Activated T-cell treated with anti-CD3 and anti-CD28 coated beads, Interleukin-2, amount 50 U/mL, for 4 hours (primary cell): ENCODE measurements at regions not wholly inside any gene's neighbourhood (a gene's known extent, or its start where the extent isn't known, plus 50 kb on each side); places are given as distances from the start of the nearest gene placed in this dataset.

ENCODE experiments used
- ATAC-seq, 2 donors: fragments of 200-7000 bp; cut with Tn5 transposase; one replicate each; pipeline ENCODE4 v1.10.0; 2021
- DNase-seq: peaks from one replicate; pipeline ENCODE4 v3.0.0-alpha.2; 2020
- H3K27me3 Mint-ChIP-seq: one replicate; pipeline ENCODE4 v1.8.0; 2021; ENCODE audit warnings: low read depth, mixed read lengths
- H3K36me3 Mint-ChIP-seq: one replicate; pipeline ENCODE4 v1.8.0; 2022; ENCODE audit warnings: mixed read lengths; ENCODE audit not compliant: insufficient read depth
- H3K4me1 Mint-ChIP-seq: one replicate; pipeline ENCODE4 v1.8.0; 2021; ENCODE audit warnings: low read depth, mixed read lengths
- H3K4me3 Mint-ChIP-seq: one replicate; pipeline ENCODE4 v1.8.0; 2021; ENCODE audit warnings: mild to moderate bottlenecking, moderate library complexity, mixed read lengths
- H3K9me3 Mint-ChIP-seq: one replicate; pipeline ENCODE4 v1.8.0; 2021; ENCODE audit warnings: mixed read lengths

- H3K4me3 Mint-ChIP-seq = no peak overlapping the region
- no peaks in the 10 kb centered on the region for H3K4me1 Mint-ChIP-seq
- H3K9me3 Mint-ChIP-seq = no peaks in the 10 kb centered on the region
- DNase-seq (no peak), ATAC-seq (no peak)
- H3K27me3 Mint-ChIP-seq = peaks cover 1% of the 10 kb centered on the region
- H3K36me3 Mint-ChIP-seq = no peaks in the 10 kb centered on the region
Observed at GRCh38 chr6:104604685-104605084, 255.0 kb downstream of the HACE1 start.

DNA sequence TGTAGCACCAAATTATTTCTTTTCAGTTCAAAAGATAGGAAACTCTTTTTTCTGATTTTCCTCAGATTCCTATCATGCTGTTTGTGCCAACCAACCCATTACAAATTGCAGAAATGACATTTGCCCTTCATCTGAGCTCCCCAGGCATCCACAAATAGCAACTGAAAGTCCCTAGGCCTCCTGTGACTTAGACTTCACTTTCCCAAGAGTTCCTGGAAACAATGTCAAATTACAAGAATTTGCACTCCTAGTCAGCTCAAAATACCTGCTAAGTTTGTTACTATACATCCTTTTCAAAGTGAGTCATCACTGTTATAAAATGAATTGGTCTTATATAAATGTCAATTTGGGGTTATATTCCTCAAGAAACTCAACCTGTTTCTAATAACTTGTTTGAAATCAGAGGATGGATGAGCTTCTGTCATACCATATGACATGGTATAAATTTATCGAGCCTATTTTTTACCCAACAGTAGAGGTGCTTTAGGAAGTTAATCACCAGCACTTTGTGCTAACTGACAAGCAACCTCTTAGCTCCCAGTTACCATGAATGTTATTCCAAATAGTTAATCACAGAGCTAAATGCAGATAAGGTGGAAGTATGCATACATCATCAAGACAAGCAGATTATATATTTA, 256.5 kb downstream of the HACE1 start:
- H3K4me1 Mint-ChIP-seq = no peaks in the 10 kb centered on the region
- peak; percentile 51 to 56 for ATAC-seq
- DNase-seq = no peak
- H3K9me3 Mint-ChIP-seq = no peaks in the 10 kb centered on the region
- H3K36me3 Mint-ChIP-seq = no peaks in the 10 kb centered on the region
- no peak overlapping the region for H3K4me3 Mint-ChIP-seq
- H3K27me3 Mint-ChIP-seq = peaks cover 1% of the 10 kb centered on the region

DNA sequence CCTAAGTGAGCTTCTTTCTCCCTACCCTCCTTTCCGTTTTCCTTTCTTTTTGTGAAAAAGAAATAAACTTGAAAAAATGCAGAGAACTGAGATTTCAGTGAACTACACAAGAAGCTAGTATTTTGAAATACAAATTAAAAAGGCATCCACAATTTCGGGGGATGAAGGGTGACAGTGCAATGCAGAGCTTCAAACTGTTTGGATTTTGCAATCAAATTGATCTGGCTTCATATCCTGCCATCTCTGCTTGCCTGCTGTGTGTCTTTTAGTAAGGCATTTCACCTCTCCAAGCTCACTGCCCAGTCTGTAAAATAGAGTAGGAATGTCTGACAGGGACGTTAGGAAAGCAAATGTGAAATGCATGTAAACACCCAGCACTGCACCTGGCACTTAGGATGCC, 258.0 kb downstream of the HACE1 start:
- Mint-ChIP-seq H3K27me3 (no peaks in the 10 kb centered on the region), H3K9me3 (no peaks in the 10 kb centered on the region), H3K4me1 (no peaks in the 10 kb centered on the region), H3K36me3 (no peaks in the 10 kb centered on the region), H3K4me3 (no peak overlapping the region)
- DNase-seq (no peak), ATAC-seq (no peak)

GRCh38 chr6:104601131-104601651, 258.5 kb downstream of the HACE1 start:
- H3K27me3 Mint-ChIP-seq = peaks cover 2% of the 10 kb centered on the region
- no peaks in the 10 kb centered on the region for H3K4me1 Mint-ChIP-seq
- H3K4me3 Mint-ChIP-seq = no peak overlapping the region
- ATAC-seq = no peak
- no peaks in the 10 kb centered on the region for H3K36me3 Mint-ChIP-seq
- DNase-seq = no peak
- no peaks in the 10 kb centered on the region for H3K9me3 Mint-ChIP-seq

DNA sequence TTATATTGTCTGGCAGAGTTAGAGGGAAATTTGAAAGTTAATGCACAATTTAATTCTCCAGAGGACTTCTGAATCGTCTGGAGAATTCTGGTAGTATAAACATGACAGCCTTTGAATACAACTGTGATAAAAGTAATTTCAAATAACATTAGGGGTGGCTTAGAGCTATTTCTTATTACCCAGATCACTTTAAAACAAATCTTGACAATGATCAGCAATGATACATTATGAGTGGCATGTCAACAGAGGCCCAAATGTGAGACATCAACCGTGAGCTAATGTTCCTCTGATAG, 259.1 kb downstream of the HACE1 start:
- H3K4me3 Mint-ChIP-seq = no peak overlapping the region
- DNase-seq = no peak
- no peaks in the 10 kb centered on the region for H3K9me3 Mint-ChIP-seq
- no peaks in the 10 kb centered on the region for H3K36me3 Mint-ChIP-seq
- peaks cover 3% of the 10 kb centered on the region for H3K27me3 Mint-ChIP-seq
- no peak for ATAC-seq
- no peaks in the 10 kb centered on the region for H3K4me1 Mint-ChIP-seq

GRCh38 chr6:104599821-104600638, 259.7 kb downstream of the HACE1 start:
- Mint-ChIP-seq H3K27me3 (peaks cover 6% of the 10 kb centered on the region), H3K9me3 (no peaks in the 10 kb centered on the region), H3K36me3 (no peaks in the 10 kb centered on the region), H3K4me3 (no peak overlapping the region), H3K4me1 (no peaks in the 10 kb centered on the region)
- DNase-seq (no peak), ATAC-seq (no peak)

GRCh38 chr6:104597541-104598050, 262.1 kb downstream of the HACE1 start:
- no peaks in the 10 kb centered on the region for H3K4me1 Mint-ChIP-seq
- H3K4me3 Mint-ChIP-seq = no peak overlapping the region
- ATAC-seq = no peak
- no peaks in the 10 kb centered on the region for H3K9me3 Mint-ChIP-seq
- no peaks in the 10 kb centered on the region for H3K36me3 Mint-ChIP-seq
- peaks cover 12% of the 10 kb centered on the region for H3K27me3 Mint-ChIP-seq
- no peak for DNase-seq

DNA sequence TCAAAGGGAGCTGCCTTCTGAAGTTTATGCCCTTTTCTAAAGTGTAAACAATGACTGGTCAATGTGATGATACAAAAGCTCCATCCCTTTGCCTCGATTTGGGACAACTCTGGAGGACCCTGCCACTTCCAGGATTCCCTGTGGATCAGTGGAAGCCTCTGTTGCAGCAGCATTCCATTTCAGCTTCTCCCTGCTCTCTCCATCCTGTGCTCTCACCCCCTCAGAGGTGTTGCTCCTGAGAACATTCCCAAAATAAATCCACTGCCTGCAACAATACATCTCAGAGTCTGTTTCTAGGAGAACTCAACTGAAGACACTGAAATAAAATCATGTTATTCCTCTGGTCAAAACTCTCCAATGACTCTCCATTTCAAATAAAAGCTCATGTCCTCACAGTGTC, 263.6 kb downstream of the HACE1 start:
- H3K4me1 Mint-ChIP-seq = no peaks in the 10 kb centered on the region
- DNase-seq (no peak), ATAC-seq (no peak)
- H3K4me3 Mint-ChIP-seq = no peak overlapping the region
- no peaks in the 10 kb centered on the region for H3K36me3 Mint-ChIP-seq
- peaks cover 15% of the 10 kb centered on the region for H3K27me3 Mint-ChIP-seq
- H3K9me3 Mint-ChIP-seq = no peaks in the 10 kb centered on the region

- Mint-ChIP-seq H3K4me1 (no peaks in the 10 kb centered on the region), H3K36me3 (no peaks in the 10 kb centered on the region), H3K4me3 (no peak overlapping the region), H3K27me3 (peaks cover 15% of the 10 kb centered on the region), H3K9me3 (no peaks in the 10 kb centered on the region)
- ATAC-seq = no peak
- DNase-seq = no peak
Observed at GRCh38 chr6:104595311-104595820, 264.4 kb downstream of the HACE1 start.

DNA sequence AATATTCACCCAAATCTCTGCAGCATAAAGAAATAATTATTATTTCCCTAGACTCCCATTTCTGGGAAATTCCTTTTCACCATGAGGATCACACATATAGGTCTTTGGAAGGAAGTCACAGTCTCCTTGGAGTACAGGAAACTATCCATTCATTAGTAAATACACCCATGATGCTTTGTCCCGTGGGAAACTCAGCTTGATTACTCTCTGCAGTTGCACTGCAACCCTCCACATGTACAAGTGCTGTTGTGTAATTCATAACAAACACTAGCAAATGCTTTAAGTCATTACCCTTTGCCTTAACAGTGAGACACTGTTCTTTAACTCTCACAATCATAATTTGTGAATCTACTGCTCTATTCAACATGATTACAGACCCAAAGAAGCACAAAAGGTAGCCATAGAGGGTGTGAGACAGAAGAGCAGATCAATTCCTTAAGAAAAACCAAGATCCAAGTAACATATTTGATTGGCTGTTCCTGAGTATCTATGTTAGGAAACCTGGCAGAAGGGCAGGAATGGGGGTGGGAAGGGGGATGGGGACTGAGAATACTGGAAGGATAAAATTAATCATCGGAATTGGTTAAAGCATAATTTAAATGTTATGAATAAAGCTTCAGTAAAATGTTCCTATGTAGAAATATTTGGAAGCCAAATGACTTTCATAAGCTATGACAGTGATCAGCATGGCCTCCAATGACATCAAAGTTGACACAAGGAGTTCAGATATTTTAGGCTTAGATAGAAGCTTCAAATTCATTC, 268.0 kb downstream of the HACE1 start:
- Mint-ChIP-seq H3K27me3 (peaks cover 18% of the 10 kb centered on the region), H3K9me3 (no peaks in the 10 kb centered on the region), H3K4me1 (no peaks in the 10 kb centered on the region), H3K4me3 (no peak overlapping the region), H3K36me3 (no peaks in the 10 kb centered on the region)
- DNase-seq (no peak), ATAC-seq (no peak)

DNA sequence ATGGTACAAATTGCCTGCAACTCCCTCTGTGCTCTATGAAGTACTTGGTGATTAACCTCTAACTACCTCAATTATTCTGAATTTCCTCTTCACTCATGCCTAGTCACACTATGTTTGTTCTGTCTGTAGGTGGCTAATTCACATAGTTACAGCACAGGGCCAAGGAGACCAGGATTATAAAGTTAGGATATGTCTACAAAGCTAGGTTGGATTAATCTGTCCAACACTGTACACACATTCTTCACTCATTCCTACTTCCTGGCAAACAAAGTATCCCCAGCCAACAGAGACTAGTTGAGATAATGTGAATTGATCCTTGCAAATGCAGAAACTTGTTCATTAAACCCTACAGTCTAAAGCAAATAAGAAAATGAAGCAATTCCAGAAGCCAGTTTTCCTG, 269.8 kb downstream of the HACE1 start:
- ATAC-seq = no peak
- no peaks in the 10 kb centered on the region for H3K9me3 Mint-ChIP-seq
- H3K4me1 Mint-ChIP-seq = no peaks in the 10 kb centered on the region
- H3K4me3 Mint-ChIP-seq = no peak overlapping the region
- no peaks in the 10 kb centered on the region for H3K36me3 Mint-ChIP-seq
- no peak for DNase-seq
- peaks cover 12% of the 10 kb centered on the region for H3K27me3 Mint-ChIP-seq

DNA sequence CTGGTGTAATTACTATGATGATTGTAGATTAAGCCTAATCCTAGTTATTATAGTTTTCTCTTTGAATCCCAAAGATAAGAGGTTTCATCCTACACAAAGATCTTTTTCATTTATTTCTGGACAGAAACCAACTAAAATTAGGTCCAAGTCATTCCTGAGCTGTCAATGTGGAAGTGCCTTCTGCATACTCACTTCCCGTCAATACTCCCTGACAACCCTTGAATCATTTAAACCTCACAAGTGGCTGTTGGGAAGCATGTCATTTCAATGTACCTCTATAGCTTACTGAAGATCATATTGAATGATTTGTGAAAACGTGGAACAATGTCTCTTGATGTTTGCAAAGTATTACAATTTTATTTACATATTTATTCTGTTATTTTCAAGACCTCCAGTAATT, 274.1 kb downstream of the HACE1 start:
- H3K36me3 Mint-ChIP-seq = no peaks in the 10 kb centered on the region
- H3K9me3 Mint-ChIP-seq = no peaks in the 10 kb centered on the region
- no peak overlapping the region for H3K4me3 Mint-ChIP-seq
- DNase-seq (no peak), ATAC-seq (no peak)
- H3K4me1 Mint-ChIP-seq = no peaks in the 10 kb centered on the region
- peaks cover 3% of the 10 kb centered on the region for H3K27me3 Mint-ChIP-seq

DNA sequence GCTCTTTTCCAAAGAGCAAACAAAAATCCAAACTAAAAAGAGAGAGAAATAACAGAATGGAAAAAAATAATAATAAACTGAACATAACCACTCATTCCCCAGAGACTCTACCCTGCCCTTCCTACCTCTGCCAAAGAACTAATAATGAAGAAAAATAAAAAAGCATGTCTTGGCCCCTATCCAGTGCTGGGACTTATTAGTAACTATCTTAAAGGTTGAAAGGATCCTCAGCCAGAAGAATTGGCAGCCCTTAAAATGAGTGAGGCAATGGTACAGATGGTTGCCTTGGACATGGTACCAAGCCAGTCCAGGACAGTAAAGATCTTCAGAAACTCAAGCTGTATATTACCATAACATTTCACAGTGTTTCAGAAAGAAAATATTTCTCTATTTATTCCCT, 279.3 kb downstream of the HACE1 start:
- Mint-ChIP-seq H3K4me1 (no peaks in the 10 kb centered on the region), H3K27me3 (no peaks in the 10 kb centered on the region), H3K36me3 (no peaks in the 10 kb centered on the region), H3K9me3 (no peaks in the 10 kb centered on the region), H3K4me3 (no peak overlapping the region)
- ATAC-seq (no peak), DNase-seq (no peak)

- ATAC-seq (no peak), DNase-seq (no peak)
- H3K36me3 Mint-ChIP-seq = no peaks in the 10 kb centered on the region
- H3K27me3 Mint-ChIP-seq = no peaks in the 10 kb centered on the region
- H3K4me3 Mint-ChIP-seq = no peak overlapping the region
- no peaks in the 10 kb centered on the region for H3K4me1 Mint-ChIP-seq
- H3K9me3 Mint-ChIP-seq = no peaks in the 10 kb centered on the region
Observed at GRCh38 chr6:104579310-104579863, 280.3 kb downstream of the HACE1 start.
